GM12874 (cell line): ENCODE measurements at regions not wholly inside any gene's neighbourhood (a gene's known extent, or its start where the extent isn't known, plus 50 kb on each side); places are given as distances from the start of the nearest gene placed in this dataset.

Experiments
- TF ChIP-seq, protein P1 (sequence below): IDR thresholded peaks from 2 replicates; pipeline ENCODE4 v1.5.1; 2011; ENCODE audit warnings: low read depth, mild to moderate bottlenecking, control low read depth, low read length, moderate library complexity; ENCODE audit not compliant: insufficient read depth

DNA sequence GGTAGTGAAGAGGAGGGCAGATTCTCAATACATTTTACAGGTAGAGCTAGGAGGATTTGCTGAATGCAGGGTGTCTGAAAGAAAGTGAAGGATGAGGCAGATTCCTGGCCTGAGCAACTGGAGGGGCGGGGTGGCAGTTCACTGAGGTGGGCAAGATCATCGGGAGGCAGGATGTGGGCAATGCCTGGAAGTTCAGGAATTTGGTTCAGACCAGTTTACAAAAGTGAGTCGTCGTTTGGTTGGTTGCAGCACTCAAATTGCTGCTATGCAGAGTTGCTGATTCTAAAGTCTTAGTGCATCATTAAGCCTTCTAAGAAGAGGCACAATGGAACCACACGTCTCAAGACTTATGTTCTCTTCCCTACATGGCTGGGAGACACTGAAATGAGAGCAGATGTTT lies 134.0 kb downstream of the MFSD1 start:
- TF ChIP-seq, protein P1, sequence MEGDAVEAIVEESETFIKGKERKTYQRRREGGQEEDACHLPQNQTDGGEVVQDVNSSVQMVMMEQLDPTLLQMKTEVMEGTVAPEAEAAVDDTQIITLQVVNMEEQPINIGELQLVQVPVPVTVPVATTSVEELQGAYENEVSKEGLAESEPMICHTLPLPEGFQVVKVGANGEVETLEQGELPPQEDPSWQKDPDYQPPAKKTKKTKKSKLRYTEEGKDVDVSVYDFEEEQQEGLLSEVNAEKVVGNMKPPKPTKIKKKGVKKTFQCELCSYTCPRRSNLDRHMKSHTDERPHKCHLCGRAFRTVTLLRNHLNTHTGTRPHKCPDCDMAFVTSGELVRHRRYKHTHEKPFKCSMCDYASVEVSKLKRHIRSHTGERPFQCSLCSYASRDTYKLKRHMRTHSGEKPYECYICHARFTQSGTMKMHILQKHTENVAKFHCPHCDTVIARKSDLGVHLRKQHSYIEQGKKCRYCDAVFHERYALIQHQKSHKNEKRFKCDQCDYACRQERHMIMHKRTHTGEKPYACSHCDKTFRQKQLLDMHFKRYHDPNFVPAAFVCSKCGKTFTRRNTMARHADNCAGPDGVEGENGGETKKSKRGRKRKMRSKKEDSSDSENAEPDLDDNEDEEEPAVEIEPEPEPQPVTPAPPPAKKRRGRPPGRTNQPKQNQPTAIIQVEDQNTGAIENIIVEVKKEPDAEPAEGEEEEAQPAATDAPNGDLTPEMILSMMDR = no peak

DNA sequence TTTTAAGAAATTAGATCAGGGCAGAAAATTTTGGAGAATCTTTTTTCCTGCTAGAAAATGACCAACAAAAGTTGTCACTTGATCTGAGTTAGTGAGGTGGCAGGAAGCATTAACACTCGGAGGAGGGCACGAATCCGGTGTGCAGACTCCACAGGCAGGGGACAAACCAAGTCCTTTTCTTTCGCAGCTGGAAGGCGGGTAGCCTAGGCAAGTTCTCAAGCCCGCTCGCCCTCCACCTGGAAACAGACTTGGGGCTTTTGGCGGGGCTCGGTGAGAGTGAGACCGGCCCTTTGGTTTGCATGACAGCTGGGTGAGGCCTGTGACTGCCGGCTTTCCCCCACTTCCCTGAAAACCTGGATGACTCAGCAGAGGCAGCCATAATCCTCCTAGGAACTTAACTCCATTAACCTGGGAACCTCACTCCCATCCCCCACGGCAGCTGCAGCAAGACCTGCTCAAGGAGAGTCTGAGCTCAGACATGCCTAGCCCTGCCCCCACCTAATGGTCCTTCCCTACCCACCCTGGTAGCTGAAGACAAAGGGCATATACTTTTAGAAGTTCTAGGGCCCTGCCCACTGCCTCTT lies 134.8 kb downstream of the MFSD1 start:
- TF ChIP-seq, protein P1 = no peak

DNA sequence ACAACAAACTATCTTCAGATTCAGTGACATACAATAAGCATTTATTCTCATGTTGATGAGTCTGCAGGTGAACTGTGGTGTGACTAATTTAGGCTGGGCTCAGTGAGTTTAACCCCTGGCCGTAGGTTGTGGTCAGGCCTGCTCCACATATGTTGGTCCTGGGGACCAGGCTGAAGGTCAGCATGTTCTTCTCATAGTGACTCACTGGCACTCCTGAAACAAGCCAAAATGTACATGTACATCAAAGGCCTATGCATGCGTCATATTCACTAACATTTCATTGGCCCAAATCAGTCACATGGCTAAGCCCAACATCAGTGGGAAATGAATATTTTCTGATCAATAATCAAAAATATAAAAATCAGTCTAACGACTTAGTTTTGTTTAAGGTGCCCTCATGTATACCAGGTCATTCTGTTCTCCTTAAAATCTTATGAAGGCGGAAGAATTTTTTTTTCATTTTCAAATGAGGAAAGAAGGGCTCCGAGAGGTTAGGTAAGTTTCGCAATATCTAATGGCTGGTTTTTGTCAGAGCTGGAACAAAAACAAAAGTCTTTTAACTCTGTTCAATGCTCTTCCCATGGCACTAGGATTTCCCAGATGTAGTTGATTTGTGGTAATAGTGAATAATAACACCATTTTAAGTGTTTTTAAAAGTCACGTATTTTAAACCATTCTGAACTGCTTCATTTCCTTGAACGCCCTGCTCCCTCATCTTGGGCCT lies 148.5 kb downstream of the MFSD1 start:
- TF ChIP-seq, protein P1 = no peak

DNA sequence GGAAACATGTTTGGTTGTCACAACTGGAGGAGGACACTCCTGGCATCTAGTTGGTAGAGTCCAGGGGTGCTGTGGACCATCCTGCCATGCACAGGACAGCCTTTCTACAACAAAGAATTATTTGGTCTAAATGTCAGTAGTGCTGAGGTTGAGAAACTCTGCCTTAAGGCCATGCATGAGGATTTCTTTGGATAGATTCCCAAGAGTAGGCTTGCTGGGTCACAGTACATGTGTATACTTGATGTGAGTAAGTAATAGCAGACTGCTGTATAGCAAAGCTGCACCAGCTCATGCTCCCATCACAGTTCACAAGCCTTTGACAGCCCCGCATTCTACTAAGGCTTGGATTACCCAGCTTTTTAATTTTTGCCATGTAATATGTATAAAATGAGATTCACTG lies 151.3 kb downstream of the MFSD1 start:
- TF ChIP-seq, protein P1 = no peak

DNA sequence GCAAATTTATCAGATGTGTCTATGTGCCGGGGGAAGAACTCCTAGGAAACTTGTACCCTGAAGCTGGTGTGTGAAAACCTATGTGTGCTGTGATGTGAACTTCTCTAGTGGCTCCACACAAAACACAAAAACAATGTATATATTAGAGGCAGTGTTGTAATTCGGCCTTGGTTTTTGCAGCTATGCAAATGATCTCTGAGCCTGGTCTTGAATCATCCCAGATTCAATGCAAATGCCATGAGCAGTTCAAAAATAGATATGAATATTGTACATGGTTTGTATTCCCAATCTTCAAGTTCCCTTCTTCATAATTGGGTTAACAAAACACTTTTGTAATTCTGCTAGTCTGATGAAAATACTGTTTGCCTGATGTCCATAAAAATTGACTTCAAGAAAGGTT lies 152.6 kb downstream of the MFSD1 start:
- TF ChIP-seq, protein P1 = no peak

DNA sequence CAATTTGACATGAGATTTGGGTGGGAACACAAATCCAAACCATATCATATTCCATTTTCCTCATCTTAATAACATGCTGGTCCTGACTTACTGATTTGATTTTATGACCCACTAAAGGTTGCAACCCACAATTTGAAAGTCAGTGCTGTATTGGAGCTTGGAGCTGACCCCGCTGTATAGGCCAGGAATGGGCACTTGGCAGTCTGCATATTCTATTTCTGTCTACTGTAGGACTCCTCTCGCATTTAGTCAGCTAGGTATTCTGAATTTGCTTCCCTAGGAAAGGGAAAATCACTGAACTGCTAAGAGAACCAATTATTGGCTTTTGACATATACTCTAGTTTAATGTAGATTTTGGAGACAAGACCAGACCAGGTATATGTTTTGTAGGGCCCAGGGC lies 157.0 kb downstream of the MFSD1 start:
- TF ChIP-seq, protein P1 = no peak

DNA sequence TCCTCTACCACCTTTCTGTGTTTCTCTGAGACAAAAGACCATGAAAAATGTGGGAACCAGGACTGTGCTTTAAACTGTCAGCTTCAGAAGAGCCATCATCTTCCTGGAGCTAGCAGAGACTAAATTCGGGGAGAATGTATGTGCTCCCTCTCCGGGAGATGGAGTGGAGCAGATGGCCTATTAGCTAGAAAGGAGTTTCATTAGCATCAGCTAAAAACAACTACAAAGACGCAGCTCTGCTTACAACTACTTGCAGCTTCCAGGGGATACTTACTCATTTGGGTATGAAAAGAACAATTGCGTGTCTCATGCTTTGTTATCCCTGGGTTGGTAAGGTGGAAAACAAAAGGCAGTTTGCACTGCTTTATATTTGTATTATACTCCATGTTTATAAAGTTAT lies 159.6 kb downstream of the MFSD1 start:
- TF ChIP-seq, protein P1 = no peak
